ENCODE measurements at regions not wholly inside any gene's neighbourhood (a gene's known extent, or its start where the extent isn't known, plus 50 kb on each side); places are given as distances from the start of the nearest gene placed in this dataset.

DNA sequence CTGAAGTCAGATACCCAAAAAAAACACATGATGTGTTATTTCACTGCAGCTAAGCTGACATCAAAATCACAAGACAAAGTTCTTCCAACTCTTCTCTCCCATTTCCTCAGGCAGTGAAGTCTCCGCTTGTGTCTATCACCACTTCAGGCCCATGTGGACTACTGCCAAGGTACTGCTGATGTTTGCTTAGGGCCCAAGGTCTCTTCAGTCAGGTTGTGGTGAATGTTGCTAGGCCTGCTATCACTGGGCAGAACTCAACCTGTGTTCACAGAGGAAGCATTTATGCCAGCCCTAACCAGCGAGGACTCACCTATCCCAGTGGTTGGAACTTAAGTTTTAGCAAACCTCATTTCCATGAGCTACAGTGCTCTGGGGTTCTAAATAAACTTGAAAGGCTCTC, 156.5 kb upstream of the BRINP3 start:
- no peak for TF ChIP-seq CTCF (conservative IDR thresholded peaks at IDR 0.05; ENCODE audit: low read length)
- TF ChIP-seq EZH2phosphoT487 (IDR thresholded peaks at IDR 0.05; ENCODE audit: borderline replicate concordance, low read depth, low read length): no peak

Data from OCI-LY7 (cell line).